Esophagus muscularis mucosa (tissue), 4 donors: ENCODE measurements at regions not wholly inside any gene's neighbourhood (a gene's known extent, or its start where the extent isn't known, plus 50 kb on each side); places are given as distances from the start of the nearest gene placed in this dataset.

ENCODE experiments used
- CTCF ChIP-seq, 3 experiments: fragments of 200-600 bp in 2 of 3; fragments of 450-650 bp in 1 of 3; sonication (generic) in 2 of 3; IDR thresholded peaks; one replicate each; pipeline ENCODE4 v1.5.1; 2017 to 2019; ENCODE audit warnings: antibody characterized with exemption in 3 of 3, mild to moderate bottlenecking in 2 of 3, moderate library complexity in 1 of 3
- EP300 ChIP-seq: sonication (generic); formaldehyde crosslinking; IDR thresholded peaks from one replicate; pipeline ENCODE4 v1.6.1; 2017; ENCODE audit warnings: antibody characterized with exemption
- POLR2A ChIP-seq: fragments of 450-650 bp; IDR thresholded peaks from one replicate; pipeline ENCODE4 v1.6.1; 2017; ENCODE audit warnings: antibody characterized with exemption, moderate library complexity, mild to moderate bottlenecking, low read depth
- POLR2AphosphoS5 ChIP-seq, 2 donors: sonication (generic); formaldehyde crosslinking; IDR thresholded peaks; one replicate each; pipeline ENCODE4 v1.6.1; 2017; ENCODE audit warnings: antibody characterized with exemption in 2 of 2

- TF ChIP-seq CTCF (IDR thresholded peaks at IDR 0.05) (no peak), POLR2AphosphoS5 (IDR thresholded peaks at IDR 0.05) (no peak), POLR2A (no peak), EP300 (no peak)
Measured at GRCh38 chr4:187124331-187124730, 400.7 kb upstream of the FAT1 start.
